Lower leg skin (tissue), 3 donors: ENCODE measurements at regions not wholly inside any gene's neighbourhood (a gene's known extent, or its start where the extent isn't known, plus 50 kb on each side); places are given as distances from the start of the nearest gene placed in this dataset.

Experiments
- POLR2A ChIP-seq, 2 donors: fragments of 450-650 bp; IDR thresholded peaks; one replicate each; pipeline ENCODE4 v1.6.1; 2016 to 2017; ENCODE audit warnings: antibody characterized with exemption in 2 of 2, mild to moderate bottlenecking in 1 of 2, moderate library complexity in 1 of 2
- TF ChIP-seq, protein P1 (sequence below), 3 donors: fragments of 450-650 bp; IDR thresholded peaks; one replicate each; pipeline ENCODE4 v1.5.1; 2016; ENCODE audit warnings: antibody characterized with exemption in 3 of 3, mild to moderate bottlenecking in 3 of 3, moderate library complexity in 2 of 3

- TF ChIP-seq POLR2A (IDR thresholded peaks at IDR 0.05): no peak
- TF ChIP-seq, protein P1, sequence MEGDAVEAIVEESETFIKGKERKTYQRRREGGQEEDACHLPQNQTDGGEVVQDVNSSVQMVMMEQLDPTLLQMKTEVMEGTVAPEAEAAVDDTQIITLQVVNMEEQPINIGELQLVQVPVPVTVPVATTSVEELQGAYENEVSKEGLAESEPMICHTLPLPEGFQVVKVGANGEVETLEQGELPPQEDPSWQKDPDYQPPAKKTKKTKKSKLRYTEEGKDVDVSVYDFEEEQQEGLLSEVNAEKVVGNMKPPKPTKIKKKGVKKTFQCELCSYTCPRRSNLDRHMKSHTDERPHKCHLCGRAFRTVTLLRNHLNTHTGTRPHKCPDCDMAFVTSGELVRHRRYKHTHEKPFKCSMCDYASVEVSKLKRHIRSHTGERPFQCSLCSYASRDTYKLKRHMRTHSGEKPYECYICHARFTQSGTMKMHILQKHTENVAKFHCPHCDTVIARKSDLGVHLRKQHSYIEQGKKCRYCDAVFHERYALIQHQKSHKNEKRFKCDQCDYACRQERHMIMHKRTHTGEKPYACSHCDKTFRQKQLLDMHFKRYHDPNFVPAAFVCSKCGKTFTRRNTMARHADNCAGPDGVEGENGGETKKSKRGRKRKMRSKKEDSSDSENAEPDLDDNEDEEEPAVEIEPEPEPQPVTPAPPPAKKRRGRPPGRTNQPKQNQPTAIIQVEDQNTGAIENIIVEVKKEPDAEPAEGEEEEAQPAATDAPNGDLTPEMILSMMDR (IDR thresholded peaks at IDR 0.05): no peak
These were observed 312.5 kb downstream of the SHQ1 start for GRCh38 chr3:72535772-72536171.
